GM12875 (cell line): ENCODE measurements at regions not wholly inside any gene's neighbourhood (a gene's known extent, or its start where the extent isn't known, plus 50 kb on each side); places are given as distances from the start of the nearest gene placed in this dataset.

Source experiments
- H3K4me3 ChIP-seq: one replicate; pipeline ENCODE4 v1.5.1; 2011; ENCODE audit warnings: low read depth, low read length, control low read depth
- TF ChIP-seq, protein P1 (sequence below): IDR thresholded peaks from 2 replicates; pipeline ENCODE4 v1.5.1; 2011; ENCODE audit warnings: low read depth, mild to moderate bottlenecking, control low read depth, inconsistent platforms, low read length, moderate library complexity, borderline replicate concordance; ENCODE audit not compliant: insufficient read depth

DNA sequence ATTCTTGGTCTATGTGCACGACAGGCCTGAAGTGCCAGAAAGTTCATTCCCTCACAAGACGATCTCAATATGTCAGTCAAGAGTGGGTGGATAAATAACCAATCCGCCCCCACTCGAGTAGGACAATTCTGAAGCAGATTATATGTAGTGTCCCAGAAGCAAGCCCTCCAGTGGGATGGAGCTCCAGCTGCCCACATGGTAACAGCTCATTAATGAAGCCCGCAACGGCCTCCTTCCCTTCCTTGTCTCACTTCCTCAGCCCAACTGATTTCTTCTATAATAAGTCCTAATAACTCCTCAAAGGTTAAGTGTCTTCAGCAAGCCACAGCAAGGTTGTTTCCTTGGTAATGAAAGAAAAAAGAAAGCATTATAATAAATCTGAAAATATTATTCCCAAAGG lies 82.1 kb upstream of the F13A1 start:
- TF ChIP-seq, protein P1, sequence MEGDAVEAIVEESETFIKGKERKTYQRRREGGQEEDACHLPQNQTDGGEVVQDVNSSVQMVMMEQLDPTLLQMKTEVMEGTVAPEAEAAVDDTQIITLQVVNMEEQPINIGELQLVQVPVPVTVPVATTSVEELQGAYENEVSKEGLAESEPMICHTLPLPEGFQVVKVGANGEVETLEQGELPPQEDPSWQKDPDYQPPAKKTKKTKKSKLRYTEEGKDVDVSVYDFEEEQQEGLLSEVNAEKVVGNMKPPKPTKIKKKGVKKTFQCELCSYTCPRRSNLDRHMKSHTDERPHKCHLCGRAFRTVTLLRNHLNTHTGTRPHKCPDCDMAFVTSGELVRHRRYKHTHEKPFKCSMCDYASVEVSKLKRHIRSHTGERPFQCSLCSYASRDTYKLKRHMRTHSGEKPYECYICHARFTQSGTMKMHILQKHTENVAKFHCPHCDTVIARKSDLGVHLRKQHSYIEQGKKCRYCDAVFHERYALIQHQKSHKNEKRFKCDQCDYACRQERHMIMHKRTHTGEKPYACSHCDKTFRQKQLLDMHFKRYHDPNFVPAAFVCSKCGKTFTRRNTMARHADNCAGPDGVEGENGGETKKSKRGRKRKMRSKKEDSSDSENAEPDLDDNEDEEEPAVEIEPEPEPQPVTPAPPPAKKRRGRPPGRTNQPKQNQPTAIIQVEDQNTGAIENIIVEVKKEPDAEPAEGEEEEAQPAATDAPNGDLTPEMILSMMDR = no peak
- no peak overlapping the region for H3K4me3 ChIP-seq

DNA sequence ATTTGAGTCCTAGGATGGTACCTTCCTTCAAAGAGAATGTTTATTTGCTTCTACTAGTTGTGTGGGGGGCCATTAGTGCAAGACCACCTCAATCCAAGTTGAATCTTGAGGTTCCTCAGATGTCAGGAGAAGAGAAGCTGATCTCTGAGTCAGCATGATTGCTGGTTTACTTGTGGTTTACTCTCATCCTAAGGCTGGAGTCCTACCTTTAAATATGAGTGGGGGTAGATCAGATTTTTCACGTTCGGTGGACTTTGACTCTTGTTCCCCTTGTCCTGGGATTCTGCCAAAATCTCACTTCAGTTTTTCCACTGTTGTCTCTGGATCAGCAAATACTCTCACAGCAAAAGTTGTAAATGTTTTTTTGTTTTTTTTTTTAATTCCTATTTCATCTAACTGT lies 84.6 kb upstream of the F13A1 start:
- H3K4me3 ChIP-seq = no peak overlapping the region
- TF ChIP-seq, protein P1 = no peak

DNA sequence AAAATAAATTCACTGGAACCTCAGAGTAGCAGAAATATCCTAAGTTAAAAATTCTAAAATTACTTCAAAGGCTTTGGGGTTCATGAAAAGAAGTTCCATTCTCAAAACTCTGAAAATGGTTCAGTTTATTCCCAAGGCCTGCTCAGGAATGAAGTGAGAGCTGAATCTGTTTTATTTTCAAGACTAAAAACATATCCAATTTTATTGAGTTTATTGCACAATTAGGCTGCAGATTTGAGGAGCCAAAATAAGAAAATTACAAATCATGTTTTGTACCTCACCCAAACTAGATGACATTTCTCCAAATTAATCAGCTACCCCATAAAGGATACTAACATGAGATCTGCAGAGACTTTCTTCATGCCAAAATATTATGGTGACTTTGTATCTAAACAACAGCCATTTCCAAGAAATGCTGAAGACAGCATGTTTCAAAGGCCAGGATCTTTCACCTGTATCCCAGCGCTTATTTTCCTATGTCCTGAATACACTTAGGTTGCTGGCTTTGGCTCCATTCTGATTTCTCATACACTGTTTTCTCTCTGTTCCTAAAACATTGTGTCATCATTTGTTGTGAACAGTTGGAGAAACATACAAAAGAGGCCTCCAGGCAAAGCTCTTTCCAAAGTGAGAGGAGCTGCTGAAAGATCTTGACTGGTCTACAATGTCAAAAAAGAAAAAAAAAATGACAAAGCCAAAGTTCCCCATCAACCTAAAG lies 85.7 kb upstream of the F13A1 start:
- no peak overlapping the region for H3K4me3 ChIP-seq
- TF ChIP-seq, protein P1 = no peak

DNA sequence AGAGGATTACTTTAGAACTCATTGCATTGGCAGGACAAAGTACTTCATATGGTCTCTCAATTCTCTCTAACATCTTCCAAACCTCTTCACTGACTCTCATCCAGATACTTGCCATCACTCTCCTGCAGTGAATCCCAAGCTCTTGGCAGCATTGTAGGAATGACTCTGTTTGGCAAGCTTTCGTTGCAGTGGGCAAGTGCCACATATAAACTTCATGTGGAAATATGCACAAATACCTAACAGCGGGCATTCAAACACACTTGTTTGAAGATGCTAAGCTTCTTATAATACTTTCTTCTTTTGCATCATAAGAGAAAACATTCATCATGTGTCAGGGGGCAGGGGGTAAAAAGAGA lies 86.2 kb upstream of the F13A1 start:
- H3K4me3 ChIP-seq = no peak overlapping the region
- TF ChIP-seq, protein P1 = no peak

DNA sequence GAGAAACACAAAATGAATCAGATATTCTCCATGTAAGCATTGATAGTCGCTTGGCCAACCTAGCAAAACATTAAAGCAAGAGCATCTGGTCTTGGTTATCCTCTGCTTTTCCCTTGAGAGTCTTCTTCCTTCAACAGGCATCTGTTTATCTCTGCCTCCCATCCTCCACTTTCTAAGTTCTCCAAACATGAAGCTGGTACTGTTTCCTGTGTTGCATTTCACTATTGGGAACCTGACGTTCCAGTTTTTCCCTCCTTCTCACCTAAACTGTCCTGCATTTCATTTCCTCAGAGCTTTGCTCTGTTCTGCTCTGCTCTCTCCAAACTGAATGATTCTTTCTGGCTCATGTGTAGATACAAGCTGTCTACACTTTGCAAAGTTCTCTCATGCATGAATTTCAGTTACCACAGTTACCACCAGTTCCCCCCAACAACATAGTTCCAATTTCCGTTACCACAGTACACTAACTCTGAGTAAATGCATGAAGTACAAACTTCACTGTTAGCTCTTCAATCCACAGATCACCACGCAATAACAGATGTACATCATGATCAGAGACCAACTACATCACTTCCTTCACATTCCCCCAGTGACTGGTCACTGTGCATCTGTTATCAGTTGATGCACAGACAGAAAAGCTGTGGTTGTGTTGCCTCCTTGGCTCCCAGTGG lies 86.7 kb upstream of the F13A1 start:
- TF ChIP-seq, protein P1 = no peak
- H3K4me3 ChIP-seq = no peak overlapping the region

DNA sequence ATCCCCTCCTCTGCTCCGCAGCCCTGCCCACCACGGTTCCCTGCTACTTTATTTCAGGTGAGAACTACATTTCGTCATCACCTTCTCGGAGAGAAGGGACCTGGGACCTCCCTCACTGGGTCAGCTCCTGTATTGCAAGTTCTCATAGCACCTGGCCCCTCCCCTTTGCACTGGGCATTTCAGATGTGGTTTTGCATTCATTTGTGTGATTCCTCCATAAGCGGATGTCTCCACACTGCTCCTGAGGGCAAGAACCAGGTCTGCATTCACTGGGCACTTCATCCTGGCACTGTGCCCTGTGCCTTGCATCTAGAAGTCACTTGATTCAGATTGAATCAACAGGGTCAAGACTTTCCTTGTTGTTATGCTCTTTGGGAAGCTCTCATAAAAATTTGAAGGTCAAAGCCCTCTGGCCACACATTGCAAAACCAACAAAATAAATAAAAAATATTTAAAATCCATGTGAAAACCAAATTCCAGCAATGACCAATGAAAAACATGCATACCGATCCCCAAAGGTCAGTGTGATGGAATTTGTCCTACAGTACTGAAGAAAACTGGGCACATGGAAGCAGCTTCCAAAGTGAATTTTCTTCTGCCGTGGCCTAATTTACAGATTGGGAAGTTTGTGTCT lies 89.1 kb upstream of the F13A1 start:
- TF ChIP-seq, protein P1 = no peak
- no peak overlapping the region for H3K4me3 ChIP-seq
